Keratinocyte (primary cell): ENCODE measurements at regions not wholly inside any gene's neighbourhood (a gene's known extent, or its start where the extent isn't known, plus 50 kb on each side); places are given as distances from the start of the nearest gene placed in this dataset.

ENCODE experiments used
- CTCF ChIP-seq, 3 experiments: IDR thresholded peaks in 1 of 3; conservative IDR thresholded peaks in 1 of 3; optimal IDR thresholded peaks in 1 of 3; 2 replicates in 2 of 3; 3 replicates in 1 of 3; pipeline versions ENCODE3 to v1.5.1; 2011; ENCODE audit warnings: low read length in 3 of 3, mild to moderate bottlenecking in 3 of 3, moderate library complexity in 2 of 3, control low read depth in 1 of 3, inconsistent platforms in 1 of 3; ENCODE audit not compliant: insufficient read depth in 2 of 3; ENCODE audit errors: extremely low read depth in 1 of 3
- EZH2 ChIP-seq: IDR thresholded peaks from one replicate; pipeline ENCODE4 v1.6.1; 2012; ENCODE audit warnings: inconsistent platforms, mild to moderate bottlenecking, low read length, moderate library complexity

GRCh38 chr1:223466151-223466550 is 72.9 kb downstream of the CCDC185 start:
- TF ChIP-seq CTCF (optimal IDR thresholded peaks at IDR 0.05 in 1 of 3, IDR thresholded peaks at IDR 0.05 in 1 of 3, conservative IDR thresholded peaks at IDR 0.05 in 1 of 3; ENCODE audit: extremely low read depth in 1 of 3, insufficient read depth in 2 of 3, low read length in 3 of 3) (no peak), EZH2 (no peak)
